Thyroid gland (tissue), 4 donors: ENCODE measurements at regions not wholly inside any gene's neighbourhood (a gene's known extent, or its start where the extent isn't known, plus 50 kb on each side); places are given as distances from the start of the nearest gene placed in this dataset. TPM values are rescaled to one million over a fixed set of nuclear protein-coding genes. Genes with fewer than 3 reads are reported as not detected.

ENCODE experiments used
- DNase-seq, 2 donors: peaks; one replicate each; pipeline ENCODE4 v3.0.0-alpha.2; 2019
- H3K27ac ChIP-seq, 3 donors: fragments of 200-600 bp; sonication (generic); 1 replicate in 2 of 3; 2 replicates in 1 of 3; pipeline ENCODE4 v1.5.1; 2016 to 2019; ENCODE audit warnings: mild to moderate bottlenecking in 1 of 3, moderate library complexity in 1 of 3
- H3K27me3 ChIP-seq: fragments of 200-600 bp; sonication (generic); one replicate; pipeline ENCODE4 v1.5.1; 2019
- H3K36me3 ChIP-seq, 2 donors: fragments of 200-600 bp; sonication (generic); one replicate each; pipeline ENCODE4 v1.5.1; 2016 to 2019
- H3K4me1 ChIP-seq, 2 donors: fragments of 200-600 bp; sonication (generic); one replicate each; pipeline ENCODE4 v1.5.1; 2017 to 2019
- H3K4me3 ChIP-seq, 3 donors: fragments of 200-600 bp; sonication (generic); replicated peaks in 1 of 3; 1 replicate in 2 of 3; 2 replicates in 1 of 3; pipeline ENCODE4 v1.5.1; 2016; ENCODE audit warnings: mild to moderate bottlenecking in 1 of 3
- H3K9me3 ChIP-seq: fragments of 200-600 bp; sonication (generic); one replicate; pipeline ENCODE4 v1.5.1; 2017
- POLR2A ChIP-seq, 2 donors: fragments of 450-650 bp; IDR thresholded peaks; one replicate each; pipeline ENCODE4 v1.6.1; 2017; ENCODE audit warnings: antibody characterized with exemption in 2 of 2, mild to moderate bottlenecking in 2 of 2, moderate library complexity in 1 of 2
- WGBS, 2 donors: methylation state at CpG; one replicate each; pipeline ENCODE4 v1.1.5; 2017; 5-methylcytosine and 5-hydroxymethylcytosine counted together
- intact Hi-C: fragments of 100-400 bp; cut with DNase I; formaldehyde crosslinking; loops from one replicate; pipeline ENCODE4 v1.15.1; 2023
- small RNA-seq: library from RNA; depleted of rRNA; stranded (forward); fragments of <200 nt; gene quantifications from one replicate; pipeline ENCODE3, GENCODE V24; 2016
- TF ChIP-seq, protein P1 (sequence below), 6 experiments: fragments of 200-600 bp in 3 of 6; fragments of 450-650 bp in 3 of 6; sonication (generic) in 3 of 6; IDR thresholded peaks; one replicate each; pipeline ENCODE4 v1.5.1; 2016 to 2019; ENCODE audit warnings: antibody characterized with exemption in 6 of 6, mild to moderate bottlenecking in 2 of 6, inconsistent platforms in 1 of 6, moderate library complexity in 1 of 6

DNA sequence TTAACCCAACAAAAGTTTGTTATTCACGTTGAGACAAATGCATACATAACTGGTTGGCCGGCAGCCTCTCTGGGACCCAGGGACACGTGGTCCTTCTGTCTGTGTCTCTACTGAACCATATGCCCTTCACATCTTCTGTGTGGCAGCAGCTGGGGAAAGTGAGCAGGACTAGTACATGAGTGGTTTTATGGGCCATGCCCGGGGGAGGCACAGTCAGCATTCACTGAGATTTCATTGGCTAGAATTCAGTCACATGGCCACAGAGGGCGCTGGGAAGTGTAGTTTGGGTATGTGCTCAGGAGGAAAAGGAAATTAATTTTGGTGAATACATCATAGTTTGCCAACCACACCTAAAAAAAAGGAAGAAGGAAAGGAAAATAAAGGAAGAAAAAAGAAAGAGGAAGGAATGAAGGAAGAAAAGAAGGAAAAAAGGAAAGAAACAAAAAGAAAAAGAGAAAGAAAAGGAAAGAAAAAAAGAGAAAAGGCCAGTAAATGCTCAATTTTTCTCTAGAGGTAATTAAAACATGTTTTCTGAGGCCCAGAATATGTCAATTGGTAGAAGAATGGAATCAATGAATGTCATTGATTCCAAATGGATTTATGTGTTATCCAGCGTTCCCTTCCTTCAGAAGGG, 55.9 kb upstream of the KIRREL3 start:
- Histone ChIP-seq H3K27me3 (no peaks in the 10 kb centered on the region), H3K27ac (no peak overlapping the region), H3K9me3 (no peaks in the 10 kb centered on the region), H3K4me3 (no peak overlapping the region), H3K4me1 (no peaks in the 10 kb centered on the region), H3K36me3 (no peaks in the 10 kb centered on the region)
- WGBS, 2 donors: 79 to 80% methylated on average over 6 of the region's 6 CpGs
- no peak for DNase-seq
- TF ChIP-seq, protein P1, sequence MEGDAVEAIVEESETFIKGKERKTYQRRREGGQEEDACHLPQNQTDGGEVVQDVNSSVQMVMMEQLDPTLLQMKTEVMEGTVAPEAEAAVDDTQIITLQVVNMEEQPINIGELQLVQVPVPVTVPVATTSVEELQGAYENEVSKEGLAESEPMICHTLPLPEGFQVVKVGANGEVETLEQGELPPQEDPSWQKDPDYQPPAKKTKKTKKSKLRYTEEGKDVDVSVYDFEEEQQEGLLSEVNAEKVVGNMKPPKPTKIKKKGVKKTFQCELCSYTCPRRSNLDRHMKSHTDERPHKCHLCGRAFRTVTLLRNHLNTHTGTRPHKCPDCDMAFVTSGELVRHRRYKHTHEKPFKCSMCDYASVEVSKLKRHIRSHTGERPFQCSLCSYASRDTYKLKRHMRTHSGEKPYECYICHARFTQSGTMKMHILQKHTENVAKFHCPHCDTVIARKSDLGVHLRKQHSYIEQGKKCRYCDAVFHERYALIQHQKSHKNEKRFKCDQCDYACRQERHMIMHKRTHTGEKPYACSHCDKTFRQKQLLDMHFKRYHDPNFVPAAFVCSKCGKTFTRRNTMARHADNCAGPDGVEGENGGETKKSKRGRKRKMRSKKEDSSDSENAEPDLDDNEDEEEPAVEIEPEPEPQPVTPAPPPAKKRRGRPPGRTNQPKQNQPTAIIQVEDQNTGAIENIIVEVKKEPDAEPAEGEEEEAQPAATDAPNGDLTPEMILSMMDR (IDR thresholded peaks at IDR 0.05): no peak
- TF ChIP-seq POLR2A (IDR thresholded peaks at IDR 0.05): no peak
- intact Hi-C loops: no loop called here

- Histone ChIP-seq H3K36me3 (no peaks in the 10 kb centered on the region), H3K4me3 (no peak overlapping the region), H3K27me3 (no peaks in the 10 kb centered on the region), H3K4me1 (no peaks in the 10 kb centered on the region), H3K27ac (no peak overlapping the region), H3K9me3 (no peaks in the 10 kb centered on the region)
- intact Hi-C loops: no loop called here
- 44 to 50% methylated on average over 6 of the region's 6 CpGs for WGBS, 2 donors
- DNase-seq: no peak
- TF ChIP-seq, protein P1 (IDR thresholded peaks at IDR 0.05): no peak
- TF ChIP-seq POLR2A (IDR thresholded peaks at IDR 0.05): no peak
Observed at GRCh38 chr11:127055236-127055635, 54.7 kb upstream of the KIRREL3 start.

GRCh38 chr11:127054153-127054552, 53.6 kb upstream of the KIRREL3 start:
- intact Hi-C loops: no loop called here
- Histone ChIP-seq H3K4me1 (no peaks in the 10 kb centered on the region), H3K4me3 (no peak overlapping the region), H3K9me3 (no peaks in the 10 kb centered on the region), H3K36me3 (no peaks in the 10 kb centered on the region), H3K27me3 (no peaks in the 10 kb centered on the region), H3K27ac (no peak overlapping the region)
- no peak for DNase-seq
- WGBS, 2 donors: 82 to 91% methylated on average over 2 of the region's 2 CpGs
- TF ChIP-seq, protein P1 (IDR thresholded peaks at IDR 0.05): no peak

DNA sequence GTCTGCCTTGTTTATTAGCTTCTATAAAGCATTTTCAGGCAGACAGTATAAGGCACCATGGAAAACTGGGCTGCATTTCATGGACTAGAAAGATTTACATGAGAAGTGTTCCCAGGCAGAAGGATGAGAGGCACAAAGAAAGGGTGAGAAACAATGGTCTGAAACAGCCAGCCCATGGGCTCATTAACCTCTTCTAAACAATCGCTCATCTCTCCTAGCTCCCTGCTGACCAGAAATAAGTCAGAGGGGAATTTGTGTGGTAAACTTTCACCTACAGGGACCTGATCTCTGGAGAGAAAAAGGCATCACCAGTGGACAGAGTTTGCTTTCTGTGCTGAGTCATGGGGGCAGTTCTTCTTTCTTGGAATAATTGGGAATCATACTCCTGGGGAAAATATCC, 51.8 kb upstream of the KIRREL3 start:
- no peaks in the 10 kb centered on the region for H3K36me3 ChIP-seq
- TF ChIP-seq, protein P1 (IDR thresholded peaks at IDR 0.05): no peak
- no peak for TF ChIP-seq POLR2A (IDR thresholded peaks at IDR 0.05)
- H3K27ac ChIP-seq: no peak overlapping the region
- no peaks in the 10 kb centered on the region for H3K27me3 ChIP-seq
- intact Hi-C loops: no loop called here
- 62 to 88% methylated on average over 1 of the region's 1 CpG for WGBS, 2 donors
- no peak overlapping the region for H3K4me3 ChIP-seq
- DNase-seq: no peak
- no peaks in the 10 kb centered on the region for H3K9me3 ChIP-seq
- H3K4me1 ChIP-seq: no peaks in the 10 kb centered on the region

Small RNA genes lying in the stretch of these regions (small RNA-seq; reads per million reads assigned to genes)
- not detected for gene RN7SKP279
